DND-41 (cell line): ENCODE measurements at regions not wholly inside any gene's neighbourhood (a gene's known extent, or its start where the extent isn't known, plus 50 kb on each side); places are given as distances from the start of the nearest gene placed in this dataset.

Experiments used
- ATAC-seq: fragments of 200-7000 bp; cut with Tn5 transposase; 3 replicates; pipeline ENCODE4 v1.9.1; 2021; ENCODE audit warnings: low read depth; ENCODE audit not compliant: insufficient read depth
- DNase-seq: peaks from one replicate; pipeline ENCODE4 v3.0.0-alpha.2; 2020
- H2AFZ ChIP-seq: 2 replicates; pipeline ENCODE4 v1.6.0; 2012; ENCODE audit warnings: low read depth, low read length
- H3K27ac ChIP-seq: 2 replicates; pipeline ENCODE4 v1.5.1; 2012; ENCODE audit warnings: low read length, inconsistent platforms
- H3K27me3 ChIP-seq: fragments of 200-600 bp; sonication (generic); 2 replicates; pipeline ENCODE4 v1.6.0; 2012; ENCODE audit warnings: low read length, mild to moderate bottlenecking, inconsistent platforms; ENCODE audit not compliant: insufficient read depth, poor library complexity
- H3K36me3 ChIP-seq: 2 replicates; pipeline ENCODE4 v1.5.1; 2012; ENCODE audit warnings: low read length, inconsistent platforms; ENCODE audit not compliant: insufficient read depth
- H3K4me1 ChIP-seq: 2 replicates; pipeline ENCODE4 v1.5.1; 2012; ENCODE audit warnings: mild to moderate bottlenecking, low read length; ENCODE audit not compliant: insufficient read depth
- H3K4me2 ChIP-seq: 2 replicates; pipeline ENCODE4 v1.6.0; 2012; ENCODE audit warnings: mild to moderate bottlenecking, moderate library complexity, low read length, inconsistent platforms; ENCODE audit not compliant: insufficient read depth
- H3K4me3 ChIP-seq, 2 experiments: fragments of 200-600 bp in 1 of 2; shearing (Covaris generic) in 1 of 2; 2 replicates each; pipeline ENCODE4 v1.5.1; 2012 to 2016; ENCODE audit warnings: inconsistent platforms in 2 of 2, low read length in 2 of 2, mild to moderate bottlenecking in 2 of 2, low read depth in 1 of 2, moderate library complexity in 1 of 2
- H3K79me2 ChIP-seq: 2 replicates; pipeline ENCODE4 v1.6.0; 2012; ENCODE audit warnings: low read length, inconsistent platforms; ENCODE audit not compliant: insufficient read depth
- H3K9ac ChIP-seq: 2 replicates; pipeline ENCODE4 v1.6.0; 2012; ENCODE audit warnings: low read depth, mild to moderate bottlenecking, inconsistent platforms, low read length, moderate library complexity
- H3K9me3 ChIP-seq: 2 replicates; pipeline ENCODE4 v1.5.1; 2012; ENCODE audit warnings: low read length, moderate library complexity, mild to moderate bottlenecking, inconsistent platforms; ENCODE audit not compliant: insufficient read depth, severe bottlenecking
- H4K20me1 ChIP-seq: 2 replicates; pipeline ENCODE4 v1.6.0; 2012; ENCODE audit warnings: low read length; ENCODE audit not compliant: insufficient read depth
- EZH2 ChIP-seq: IDR thresholded peaks from 3 replicates; pipeline ENCODE4 v1.6.1; 2012; ENCODE audit warnings: borderline replicate concordance, low read depth, mild to moderate bottlenecking, moderate library complexity, low read length, inconsistent platforms; ENCODE audit not compliant: severe bottlenecking
- TF ChIP-seq, protein P1 (sequence below): IDR thresholded peaks from 2 replicates; pipeline ENCODE4 v1.5.1; 2012; ENCODE audit warnings: borderline replicate concordance, low read length, moderate library complexity, mild to moderate bottlenecking; ENCODE audit not compliant: poor library complexity, severe bottlenecking; ENCODE audit errors: extremely low read depth

DNA sequence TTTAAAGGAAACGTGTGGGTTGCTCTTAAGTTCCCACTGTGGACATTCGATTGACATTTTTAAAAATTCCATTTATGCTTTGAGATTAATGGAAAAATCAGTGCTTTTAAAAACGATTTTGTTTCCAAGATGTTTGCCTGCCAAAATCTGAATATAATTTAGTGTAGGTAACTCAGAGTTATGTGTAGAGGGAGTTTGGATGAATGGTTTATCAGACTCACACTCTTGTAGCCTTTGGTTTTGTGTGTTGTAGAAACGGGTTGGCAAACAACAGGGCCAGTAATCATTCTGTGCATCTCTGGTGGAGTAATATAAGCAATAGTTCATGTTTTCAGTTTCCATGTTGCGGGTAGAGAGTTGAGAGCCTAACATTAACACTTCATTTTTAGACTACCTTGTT lies 140.6 kb downstream of the RPS12 start:
- H4K20me1 ChIP-seq, result no peaks in the 10 kb centered on the region
- no peaks in the 10 kb centered on the region for H3K4me1 ChIP-seq
- no peaks in the 10 kb centered on the region for H3K79me2 ChIP-seq
- H3K27ac ChIP-seq, result no peak overlapping the region
- H3K4me3 ChIP-seq, result no peak overlapping the region
- ATAC-seq (no peak), DNase-seq (no peak)
- H3K9me3 ChIP-seq, result no peaks in the 10 kb centered on the region
- H2AFZ ChIP-seq, result no peak overlapping the region
- no peaks in the 10 kb centered on the region for H3K36me3 ChIP-seq
- H3K27me3 ChIP-seq, result no peaks in the 10 kb centered on the region
- H3K9ac ChIP-seq, result no peak overlapping the region
- H3K4me2 ChIP-seq, result no peak overlapping the region
- no peak for TF ChIP-seq EZH2
- TF ChIP-seq, protein P1, sequence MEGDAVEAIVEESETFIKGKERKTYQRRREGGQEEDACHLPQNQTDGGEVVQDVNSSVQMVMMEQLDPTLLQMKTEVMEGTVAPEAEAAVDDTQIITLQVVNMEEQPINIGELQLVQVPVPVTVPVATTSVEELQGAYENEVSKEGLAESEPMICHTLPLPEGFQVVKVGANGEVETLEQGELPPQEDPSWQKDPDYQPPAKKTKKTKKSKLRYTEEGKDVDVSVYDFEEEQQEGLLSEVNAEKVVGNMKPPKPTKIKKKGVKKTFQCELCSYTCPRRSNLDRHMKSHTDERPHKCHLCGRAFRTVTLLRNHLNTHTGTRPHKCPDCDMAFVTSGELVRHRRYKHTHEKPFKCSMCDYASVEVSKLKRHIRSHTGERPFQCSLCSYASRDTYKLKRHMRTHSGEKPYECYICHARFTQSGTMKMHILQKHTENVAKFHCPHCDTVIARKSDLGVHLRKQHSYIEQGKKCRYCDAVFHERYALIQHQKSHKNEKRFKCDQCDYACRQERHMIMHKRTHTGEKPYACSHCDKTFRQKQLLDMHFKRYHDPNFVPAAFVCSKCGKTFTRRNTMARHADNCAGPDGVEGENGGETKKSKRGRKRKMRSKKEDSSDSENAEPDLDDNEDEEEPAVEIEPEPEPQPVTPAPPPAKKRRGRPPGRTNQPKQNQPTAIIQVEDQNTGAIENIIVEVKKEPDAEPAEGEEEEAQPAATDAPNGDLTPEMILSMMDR, result no peak

DNA sequence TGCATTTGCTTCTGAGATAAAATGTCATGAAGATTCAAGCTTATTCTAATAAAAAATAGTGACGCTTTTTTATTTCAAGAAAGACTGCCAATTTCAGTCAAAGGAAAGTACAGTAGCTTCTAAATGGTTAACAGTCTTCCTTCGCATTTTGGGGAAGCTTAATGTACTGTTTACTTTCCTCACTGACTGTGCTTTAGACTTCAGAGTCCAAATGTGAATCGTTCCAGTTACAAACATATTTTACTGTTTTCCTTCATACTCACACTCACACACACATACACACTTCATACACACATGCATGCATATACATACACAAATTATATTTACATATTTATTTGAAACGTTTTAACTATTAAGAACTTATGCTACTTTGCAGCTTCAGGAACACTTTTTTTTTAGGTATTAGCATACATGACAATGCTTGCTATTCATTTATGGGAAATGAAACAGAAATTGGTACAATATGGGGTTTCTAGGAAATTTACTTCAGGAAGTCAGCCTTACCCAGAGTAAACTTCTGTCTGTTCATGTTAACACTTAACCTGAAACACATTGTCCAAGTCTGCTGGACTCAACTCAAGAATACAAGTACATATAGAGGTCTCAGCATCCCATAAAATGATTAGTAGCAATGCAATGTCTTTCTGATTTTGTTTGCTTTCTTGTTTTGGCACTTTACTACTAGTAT lies 145.4 kb downstream of the RPS12 start:
- ATAC-seq, result no peak
- TF ChIP-seq, protein P1, result no peak
- no peak for TF ChIP-seq EZH2
- H3K27me3 ChIP-seq, result no peaks in the 10 kb centered on the region

DNA sequence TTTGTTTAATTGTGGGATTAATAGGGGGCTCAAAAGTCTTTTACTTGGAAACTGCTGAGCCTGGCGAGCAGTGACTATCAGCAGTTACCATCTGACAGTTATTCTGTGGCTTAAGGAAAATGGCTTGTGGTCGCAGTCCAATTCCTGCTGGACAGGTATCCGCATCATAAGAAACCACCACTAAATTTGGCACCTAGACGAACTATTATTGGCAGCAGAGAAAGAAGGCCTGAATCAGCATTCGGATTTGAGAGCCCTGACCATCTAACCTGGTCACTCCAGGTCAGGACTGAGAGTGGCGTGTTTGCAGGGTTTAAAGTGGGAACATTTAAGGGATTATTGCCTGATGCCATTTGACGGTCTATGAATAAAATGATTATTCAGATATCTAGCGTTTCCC lies 146.4 kb downstream of the RPS12 start:
- Histone ChIP-seq H3K4me2 (no peak overlapping the region), H3K79me2 (no peaks in the 10 kb centered on the region), H4K20me1 (no peaks in the 10 kb centered on the region), H3K9ac (no peak overlapping the region), H3K9me3 (no peaks in the 10 kb centered on the region), H3K4me3 (no peak overlapping the region), H2AFZ (no peak overlapping the region), H3K27me3 (no peaks in the 10 kb centered on the region), H3K27ac (no peak overlapping the region), H3K36me3 (no peaks in the 10 kb centered on the region), H3K4me1 (no peaks in the 10 kb centered on the region)
- DNase-seq (no peak), ATAC-seq (no peak)
- TF ChIP-seq, protein P1, result no peak
- no peak for TF ChIP-seq EZH2

More for the DNA sequence above, 145.4 kb downstream of the RPS12 start:
- H2AFZ ChIP-seq, result no peak overlapping the region
- H3K4me2 ChIP-seq, result no peak overlapping the region
- H3K36me3 ChIP-seq, result no peaks in the 10 kb centered on the region
- H3K4me1 ChIP-seq, result no peaks in the 10 kb centered on the region
- H3K27ac ChIP-seq, result no peak overlapping the region
- no peaks in the 10 kb centered on the region for H3K79me2 ChIP-seq
- no peaks in the 10 kb centered on the region for H3K9me3 ChIP-seq
- H4K20me1 ChIP-seq, result no peaks in the 10 kb centered on the region
- no peak overlapping the region for H3K9ac ChIP-seq
- H3K4me3 ChIP-seq, result no peak overlapping the region
- DNase-seq, result no peak

DNA sequence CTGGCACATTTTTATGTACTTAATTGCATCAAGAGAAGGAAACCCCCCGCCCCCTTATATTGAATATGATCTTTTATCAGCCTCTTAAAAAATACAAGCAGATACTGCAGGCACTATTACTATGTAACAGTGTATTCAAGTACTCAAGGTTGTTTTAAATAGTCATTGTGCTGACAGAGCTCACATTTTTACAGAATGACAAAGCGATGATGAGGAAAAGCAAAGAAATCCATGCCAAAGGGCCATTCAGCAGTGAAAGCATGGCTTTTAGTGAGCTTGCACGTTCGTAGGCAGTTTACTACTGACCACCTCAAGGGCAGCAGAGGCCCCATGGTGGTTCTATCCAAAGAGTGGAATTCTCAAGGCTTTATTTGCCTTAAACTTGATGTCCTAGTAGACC lies 146.8 kb downstream of the RPS12 start:
- no peaks in the 10 kb centered on the region for H3K9me3 ChIP-seq
- no peak overlapping the region for H3K27ac ChIP-seq
- TF ChIP-seq EZH2, result no peak
- TF ChIP-seq, protein P1, result no peak
- H4K20me1 ChIP-seq, result no peaks in the 10 kb centered on the region
- no peaks in the 10 kb centered on the region for H3K4me1 ChIP-seq
- no peak overlapping the region for H3K9ac ChIP-seq
- no peaks in the 10 kb centered on the region for H3K27me3 ChIP-seq
- DNase-seq (no peak), ATAC-seq (no peak)
- H3K4me2 ChIP-seq, result no peak overlapping the region
- H2AFZ ChIP-seq, result no peak overlapping the region
- no peaks in the 10 kb centered on the region for H3K79me2 ChIP-seq
- no peaks in the 10 kb centered on the region for H3K36me3 ChIP-seq
- H3K4me3 ChIP-seq, result no peak overlapping the region
